DND-41 (cell line): ENCODE measurements at regions not wholly inside any gene's neighbourhood (a gene's known extent, or its start where the extent isn't known, plus 50 kb on each side); places are given as distances from the start of the nearest gene placed in this dataset.

ENCODE experiments used
- ATAC-seq: fragments of 200-7000 bp; cut with Tn5 transposase; 3 replicates; pipeline ENCODE4 v1.9.1; 2021; ENCODE audit warnings: low read depth; ENCODE audit not compliant: insufficient read depth
- DNase-seq: peaks from one replicate; pipeline ENCODE4 v3.0.0-alpha.2; 2020
- H2AFZ ChIP-seq: 2 replicates; pipeline ENCODE4 v1.6.0; 2012; ENCODE audit warnings: low read depth, low read length
- H3K27ac ChIP-seq: 2 replicates; pipeline ENCODE4 v1.5.1; 2012; ENCODE audit warnings: low read length, inconsistent platforms
- H3K27me3 ChIP-seq: fragments of 200-600 bp; sonication (generic); 2 replicates; pipeline ENCODE4 v1.6.0; 2012; ENCODE audit warnings: low read length, mild to moderate bottlenecking, inconsistent platforms; ENCODE audit not compliant: insufficient read depth, poor library complexity
- H3K36me3 ChIP-seq: 2 replicates; pipeline ENCODE4 v1.5.1; 2012; ENCODE audit warnings: low read length, inconsistent platforms; ENCODE audit not compliant: insufficient read depth
- H3K4me1 ChIP-seq: 2 replicates; pipeline ENCODE4 v1.5.1; 2012; ENCODE audit warnings: mild to moderate bottlenecking, low read length; ENCODE audit not compliant: insufficient read depth
- H3K4me2 ChIP-seq: 2 replicates; pipeline ENCODE4 v1.6.0; 2012; ENCODE audit warnings: mild to moderate bottlenecking, moderate library complexity, low read length, inconsistent platforms; ENCODE audit not compliant: insufficient read depth
- H3K4me3 ChIP-seq, 2 experiments: fragments of 200-600 bp in 1 of 2; shearing (Covaris generic) in 1 of 2; 2 replicates each; pipeline ENCODE4 v1.5.1; 2012 to 2016; ENCODE audit warnings: inconsistent platforms in 2 of 2, low read length in 2 of 2, mild to moderate bottlenecking in 2 of 2, low read depth in 1 of 2, moderate library complexity in 1 of 2
- H3K79me2 ChIP-seq: 2 replicates; pipeline ENCODE4 v1.6.0; 2012; ENCODE audit warnings: low read length, inconsistent platforms; ENCODE audit not compliant: insufficient read depth
- H3K9ac ChIP-seq: 2 replicates; pipeline ENCODE4 v1.6.0; 2012; ENCODE audit warnings: low read depth, mild to moderate bottlenecking, inconsistent platforms, low read length, moderate library complexity
- H3K9me3 ChIP-seq: 2 replicates; pipeline ENCODE4 v1.5.1; 2012; ENCODE audit warnings: low read length, moderate library complexity, mild to moderate bottlenecking, inconsistent platforms; ENCODE audit not compliant: insufficient read depth, severe bottlenecking
- H4K20me1 ChIP-seq: 2 replicates; pipeline ENCODE4 v1.6.0; 2012; ENCODE audit warnings: low read length; ENCODE audit not compliant: insufficient read depth
- EZH2 ChIP-seq: IDR thresholded peaks from 3 replicates; pipeline ENCODE4 v1.6.1; 2012; ENCODE audit warnings: borderline replicate concordance, low read depth, mild to moderate bottlenecking, moderate library complexity, low read length, inconsistent platforms; ENCODE audit not compliant: severe bottlenecking
- TF ChIP-seq, protein P1 (sequence below): IDR thresholded peaks from 2 replicates; pipeline ENCODE4 v1.5.1; 2012; ENCODE audit warnings: borderline replicate concordance, low read length, moderate library complexity, mild to moderate bottlenecking; ENCODE audit not compliant: poor library complexity, severe bottlenecking; ENCODE audit errors: extremely low read depth

DNA sequence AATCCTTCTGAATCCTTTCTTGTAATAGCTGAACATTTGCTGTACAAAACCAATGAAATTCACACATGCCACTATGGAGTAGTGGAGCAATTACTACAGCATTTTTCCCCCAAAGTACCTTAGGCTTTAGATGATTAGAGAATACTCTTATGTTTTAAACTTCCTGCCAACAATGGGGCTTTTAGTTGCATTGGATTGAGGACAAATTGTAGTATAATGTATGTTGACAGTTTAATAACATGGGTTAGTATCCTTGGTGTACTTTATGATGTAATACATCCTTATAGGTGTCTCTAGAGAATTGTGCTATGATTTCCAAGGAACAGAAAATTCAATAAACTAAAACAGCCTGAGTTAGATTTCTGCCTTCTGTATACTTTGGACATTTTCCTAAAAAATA is 422.7 kb upstream of the GRAMD2B start:
- Histone ChIP-seq H2AFZ (no peak overlapping the region), H3K4me1 (no peaks in the 10 kb centered on the region), H3K36me3 (no peaks in the 10 kb centered on the region), H3K4me3 (no peak overlapping the region), H4K20me1 (no peaks in the 10 kb centered on the region), H3K27me3 (no peaks in the 10 kb centered on the region), H3K4me2 (no peak overlapping the region), H3K9ac (no peak overlapping the region), H3K27ac (no peak overlapping the region), H3K79me2 (no peaks in the 10 kb centered on the region), H3K9me3 (no peaks in the 10 kb centered on the region)
- no peak for ATAC-seq
- TF ChIP-seq, protein P1, sequence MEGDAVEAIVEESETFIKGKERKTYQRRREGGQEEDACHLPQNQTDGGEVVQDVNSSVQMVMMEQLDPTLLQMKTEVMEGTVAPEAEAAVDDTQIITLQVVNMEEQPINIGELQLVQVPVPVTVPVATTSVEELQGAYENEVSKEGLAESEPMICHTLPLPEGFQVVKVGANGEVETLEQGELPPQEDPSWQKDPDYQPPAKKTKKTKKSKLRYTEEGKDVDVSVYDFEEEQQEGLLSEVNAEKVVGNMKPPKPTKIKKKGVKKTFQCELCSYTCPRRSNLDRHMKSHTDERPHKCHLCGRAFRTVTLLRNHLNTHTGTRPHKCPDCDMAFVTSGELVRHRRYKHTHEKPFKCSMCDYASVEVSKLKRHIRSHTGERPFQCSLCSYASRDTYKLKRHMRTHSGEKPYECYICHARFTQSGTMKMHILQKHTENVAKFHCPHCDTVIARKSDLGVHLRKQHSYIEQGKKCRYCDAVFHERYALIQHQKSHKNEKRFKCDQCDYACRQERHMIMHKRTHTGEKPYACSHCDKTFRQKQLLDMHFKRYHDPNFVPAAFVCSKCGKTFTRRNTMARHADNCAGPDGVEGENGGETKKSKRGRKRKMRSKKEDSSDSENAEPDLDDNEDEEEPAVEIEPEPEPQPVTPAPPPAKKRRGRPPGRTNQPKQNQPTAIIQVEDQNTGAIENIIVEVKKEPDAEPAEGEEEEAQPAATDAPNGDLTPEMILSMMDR = no peak
- no peak for TF ChIP-seq EZH2
- DNase-seq = no peak

DNA sequence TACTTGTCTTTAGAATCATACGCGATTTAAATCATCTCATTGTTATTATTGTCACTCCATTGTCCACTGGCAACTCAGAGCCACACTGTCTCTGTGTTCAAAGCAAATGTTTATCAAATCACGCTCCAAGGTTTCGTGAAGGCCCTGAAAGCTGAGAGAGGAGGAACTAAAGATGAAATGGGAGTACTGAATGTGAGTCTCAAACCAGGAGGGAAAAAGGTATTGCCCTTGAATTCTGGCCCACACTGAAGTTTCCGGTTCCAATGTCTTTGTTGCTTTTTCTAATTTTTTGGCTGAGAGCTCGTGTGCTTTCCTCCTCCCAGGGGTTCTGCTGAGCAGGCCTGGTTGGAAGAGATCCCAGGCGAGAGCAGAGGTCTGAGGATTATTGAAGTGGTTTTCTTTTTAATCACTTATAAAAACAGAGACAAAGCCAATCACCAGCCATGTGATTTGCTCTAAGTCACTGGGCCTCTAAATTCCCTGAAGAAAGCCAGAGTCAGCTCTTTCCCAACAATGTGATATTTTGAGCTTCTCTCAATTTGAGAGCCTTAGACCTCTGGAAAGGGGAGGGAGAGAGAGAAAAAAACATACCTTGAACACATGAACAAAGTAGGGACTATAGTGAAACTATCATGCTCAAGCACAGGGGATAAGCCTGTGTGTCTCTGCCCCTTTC is 420.8 kb upstream of the GRAMD2B start:
- no peak overlapping the region; the same call in 1 of the 2 replicates for H2AFZ ChIP-seq
- TF ChIP-seq EZH2 = no peak
- TF ChIP-seq, protein P1 = no peak
- no peaks in the 10 kb centered on the region for H4K20me1 ChIP-seq
- no peak overlapping the region for H3K27ac ChIP-seq
- no peaks in the 10 kb centered on the region for H3K9me3 ChIP-seq
- no peaks in the 10 kb centered on the region for H3K36me3 ChIP-seq
- no peaks in the 10 kb centered on the region for H3K4me1 ChIP-seq
- H3K9ac ChIP-seq = no peak overlapping the region
- ATAC-seq (no peak), DNase-seq (no peak)
- H3K79me2 ChIP-seq = no peaks in the 10 kb centered on the region
- H3K27me3 ChIP-seq = no peaks in the 10 kb centered on the region
- H3K4me3 ChIP-seq = no peak overlapping the region
- H3K4me2 ChIP-seq = no peak overlapping the region

DNA sequence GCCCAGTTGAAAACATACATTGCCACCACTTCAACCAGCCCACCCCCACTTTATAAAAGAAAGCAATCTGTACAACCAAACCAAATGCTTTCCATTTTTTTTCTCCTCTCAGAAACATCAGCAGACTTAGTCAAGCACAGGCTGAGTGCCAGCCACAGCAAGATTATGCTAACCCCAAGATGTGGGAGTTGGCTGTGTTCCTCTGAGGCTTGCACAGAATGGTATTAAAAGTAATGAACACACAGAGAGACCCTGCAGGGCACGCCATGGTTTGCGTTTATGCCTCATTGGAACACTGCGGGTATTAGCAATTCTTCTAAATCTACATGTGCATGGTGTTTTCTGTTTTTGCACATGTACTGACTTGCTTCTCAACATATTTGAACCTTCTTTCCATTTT is 419.9 kb upstream of the GRAMD2B start:
- no peak for ATAC-seq
- Histone ChIP-seq H3K27ac (no peak overlapping the region), H3K27me3 (no peaks in the 10 kb centered on the region), H3K36me3 (no peaks in the 10 kb centered on the region), H3K4me1 (no peaks in the 10 kb centered on the region), H3K4me2 (no peak overlapping the region), H3K79me2 (no peaks in the 10 kb centered on the region), H3K9ac (no peak overlapping the region), H3K9me3 (no peaks in the 10 kb centered on the region), H2AFZ (no peak overlapping the region), H4K20me1 (no peaks in the 10 kb centered on the region), H3K4me3 (no peak overlapping the region)
- TF ChIP-seq, protein P1 = no peak
- no peak for TF ChIP-seq EZH2
- DNase-seq = no peak
